NCI-H446 treated with DMSO at 0.1 percent for 48 hours (cell line): ENCODE measurements at regions not wholly inside any gene's neighbourhood (a gene's known extent, or its start where the extent isn't known, plus 50 kb on each side); places are given as distances from the start of the nearest gene placed in this dataset.

Experiments
- DNase-seq: peaks from one replicate; lab custom pipeline; 2025; lab: John Stamatoyannopoulos, UW

- no peak for DNase-seq
These were observed 536.9 kb downstream of the HACE1 start for GRCh38 chr6:104322841-104323240.

- DNase-seq = no peak
These were observed 538.4 kb downstream of the HACE1 start for GRCh38 chr6:104321301-104321700.

- DNase-seq = no peak
These were observed 538.8 kb downstream of the HACE1 start for GRCh38 chr6:104320896-104321295.

GRCh38 chr6:104312851-104313250 is 546.9 kb downstream of the HACE1 start:
- no peak for DNase-seq

GRCh38 chr6:104306211-104306610 is 553.5 kb downstream of the HACE1 start:
- DNase-seq = no peak

- DNase-seq = no peak
These were observed 554.5 kb downstream of the HACE1 start for GRCh38 chr6:104305206-104305605.

GRCh38 chr6:104301951-104302350 is 557.8 kb downstream of the HACE1 start:
- no peak for DNase-seq

GRCh38 chr6:104286641-104287040 is 573.1 kb downstream of the HACE1 start:
- no peak for DNase-seq

GRCh38 chr6:104284872-104285271 is 574.8 kb downstream of the HACE1 start:
- DNase-seq = no peak

GRCh38 chr6:104282581-104282980 is 577.1 kb downstream of the HACE1 start:
- DNase-seq = no peak

GRCh38 chr6:104281370-104281769 is 578.3 kb downstream of the HACE1 start:
- DNase-seq = no peak

- no peak for DNase-seq
These were observed 591.3 kb downstream of the HACE1 start for GRCh38 chr6:104268389-104268788.

GRCh38 chr6:104266922-104267321 is 592.8 kb downstream of the HACE1 start:
- DNase-seq = no peak

GRCh38 chr6:104256646-104257045 is 603.1 kb downstream of the HACE1 start:
- no peak for DNase-seq

GRCh38 chr6:104253236-104253635 is 606.5 kb downstream of the HACE1 start:
- no peak for DNase-seq

GRCh38 chr6:104252276-104252675 is 607.4 kb downstream of the HACE1 start:
- DNase-seq = no peak

GRCh38 chr6:104251651-104252050 is 608.1 kb downstream of the HACE1 start:
- DNase-seq = no peak

- DNase-seq = no peak
These were observed 618.9 kb downstream of the HACE1 start for GRCh38 chr6:104240865-104241264.

- DNase-seq = no peak
These were observed 619.7 kb downstream of the HACE1 start for GRCh38 chr6:104239971-104240370.

- no peak for DNase-seq
These were observed 630.7 kb downstream of the HACE1 start for GRCh38 chr6:104229057-104229456.

GRCh38 chr6:104227508-104227907 is 632.2 kb downstream of the HACE1 start:
- no peak for DNase-seq

- DNase-seq = no peak
These were observed 632.8 kb downstream of the HACE1 start for GRCh38 chr6:104226790-104227446.

- DNase-seq = no peak
These were observed 641.6 kb downstream of the HACE1 start for GRCh38 chr6:104218116-104218515.

- DNase-seq = no peak
These were observed 644.8 kb downstream of the HACE1 start for GRCh38 chr6:104214901-104215300.
